Embryonic facial prominence (tissue), 1 donor: ENCODE measurements at regions not wholly inside any gene's neighbourhood (a gene's known extent, or its start where the extent isn't known, plus 50 kb on each side); places are given as distances from the start of the nearest gene placed in this dataset.
"Not testable (repeated sequence)": the region's sequence is repeated elsewhere in the genome, so short reads cannot be mapped to it uniquely, and the experiment has no call there.

Experiments
- DNase-seq: peaks from one replicate; pipeline ENCODE4 v3.0.0-alpha.2; 2016; ENCODE audit errors: extremely low spot score

DNA sequence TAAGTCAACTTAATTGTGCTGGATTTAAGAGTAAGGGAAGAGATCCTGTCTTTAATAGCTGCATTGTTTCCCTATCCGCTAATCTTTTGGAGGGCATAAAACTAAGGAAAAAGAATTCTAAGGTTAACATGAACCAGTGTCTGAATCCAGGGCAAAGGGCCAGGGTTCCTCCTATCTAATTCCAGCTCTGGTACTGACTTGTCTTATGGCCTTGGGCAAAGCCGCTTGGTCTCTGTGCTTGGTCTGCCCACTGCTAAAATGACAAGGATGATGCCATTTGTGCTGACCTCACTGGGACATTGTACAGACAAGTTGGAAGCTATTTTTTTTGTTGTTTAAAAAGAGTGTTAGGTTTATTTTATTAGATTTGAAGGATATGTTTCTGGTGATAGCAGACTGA, 334.7 kb upstream of the PIK3R1 start:
- DNase-seq: no peak

DNA sequence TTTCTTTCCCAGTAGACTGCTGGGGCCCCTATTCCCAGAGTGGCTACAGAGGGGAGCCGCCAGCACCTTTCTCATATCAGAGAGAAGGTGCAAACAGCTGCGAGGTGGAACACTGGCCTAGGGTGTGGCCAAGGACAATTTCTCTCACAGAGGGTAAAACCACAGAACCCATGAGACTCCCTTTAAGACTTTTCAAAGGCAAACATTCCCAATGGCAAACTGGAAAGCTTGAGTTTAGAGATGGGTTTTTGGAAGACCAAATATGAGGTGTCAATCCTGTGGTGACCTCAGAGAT, 335.1 kb upstream of the PIK3R1 start:
- DNase-seq: no peak

DNA sequence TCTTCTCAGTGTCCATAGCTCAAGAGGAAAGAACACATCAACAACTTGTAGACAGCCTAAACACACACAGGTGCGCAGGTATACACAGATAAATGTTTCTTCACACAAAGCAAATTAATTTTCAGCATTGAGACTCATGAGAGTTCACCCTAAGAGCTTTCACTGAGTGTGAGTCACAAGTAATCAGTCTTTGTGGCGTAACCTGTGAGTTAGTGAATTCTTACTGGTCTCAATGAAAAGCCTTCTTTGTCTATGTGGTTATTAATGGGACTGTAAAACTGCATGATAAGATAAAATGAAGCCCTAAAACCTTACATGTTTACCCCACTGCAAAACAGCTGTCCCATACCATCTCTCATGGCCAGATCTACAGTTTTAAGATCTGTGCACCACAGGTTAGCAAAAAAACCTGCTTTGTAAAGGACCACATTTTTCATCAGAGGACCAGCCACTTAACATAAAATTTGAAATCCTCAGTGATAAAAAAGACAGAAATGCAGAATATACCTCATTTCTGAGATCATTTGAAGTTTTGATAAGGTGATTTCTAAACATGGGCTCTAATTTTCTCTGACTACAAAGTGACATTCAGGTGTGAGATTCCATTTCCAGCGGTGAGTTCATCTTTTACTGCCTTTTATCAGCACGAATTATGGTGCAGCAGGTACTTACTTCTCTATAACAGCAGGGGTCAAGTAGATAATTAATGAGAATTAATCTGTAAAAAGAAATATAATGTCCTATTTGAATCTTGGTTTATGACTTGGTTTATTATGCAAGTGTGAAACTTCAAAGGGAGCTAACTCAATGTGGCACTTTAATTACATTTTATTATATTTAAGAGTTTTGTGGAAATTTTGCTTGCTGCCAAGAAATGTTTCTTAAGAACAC, 335.7 kb upstream of the PIK3R1 start:
- no peak for DNase-seq

DNA sequence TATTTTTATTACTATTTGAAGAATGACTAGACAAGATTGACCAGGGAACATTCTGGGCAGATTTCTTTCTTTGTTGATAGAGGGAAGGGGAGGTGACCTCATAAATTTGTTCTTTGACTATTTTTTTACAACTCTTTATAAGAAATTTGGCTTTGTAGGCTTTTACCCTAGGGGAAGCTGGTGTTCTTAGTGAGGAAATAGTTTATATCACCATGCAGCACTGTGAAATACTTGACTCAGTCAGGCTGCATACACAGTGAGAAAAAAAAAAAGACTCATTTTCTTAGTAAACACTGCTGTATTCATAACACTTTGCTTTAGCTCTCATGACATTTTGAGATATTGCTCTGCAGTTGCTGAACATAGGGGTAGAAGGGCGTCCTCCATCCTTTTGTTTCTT, 336.6 kb upstream of the PIK3R1 start:
- DNase-seq: no peak

DNA sequence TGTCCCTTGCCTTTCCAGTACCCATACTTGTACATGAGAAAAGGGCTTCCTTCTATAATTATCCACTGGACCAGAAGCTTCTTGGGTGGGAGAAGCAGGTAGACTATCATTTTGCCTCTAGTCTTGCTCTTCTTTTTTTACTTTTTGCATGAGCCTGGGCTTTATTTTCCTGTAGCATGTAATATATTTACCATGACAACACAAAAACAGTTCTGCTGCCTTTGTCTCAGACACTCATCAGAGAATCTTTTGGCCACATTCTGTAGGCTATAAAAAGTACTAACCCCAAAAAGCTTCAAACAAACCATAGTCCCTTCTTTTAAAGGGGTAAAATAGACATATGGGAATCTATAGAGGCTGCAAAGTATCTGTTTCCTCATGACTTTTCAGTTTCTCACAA, 339.2 kb upstream of the PIK3R1 start:
- no peak for DNase-seq

DNA sequence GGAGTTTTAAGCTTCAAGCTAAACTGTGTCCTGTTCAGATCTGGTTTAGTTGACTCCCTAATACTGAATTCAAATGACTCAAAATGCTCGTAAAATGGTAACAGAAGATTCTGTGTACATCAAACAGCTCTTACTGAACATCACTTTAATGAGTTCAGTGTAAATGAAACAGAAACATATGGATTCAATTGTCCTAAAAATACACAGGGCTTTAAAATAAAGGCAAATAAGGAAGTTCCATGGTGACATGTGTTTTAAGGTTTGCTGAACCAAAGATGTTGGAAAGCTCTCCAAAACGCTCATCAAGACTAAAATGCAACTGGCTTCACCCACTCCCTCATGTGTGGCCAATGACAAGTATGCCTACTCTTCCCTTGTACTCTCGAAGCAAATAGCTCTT, 340.0 kb upstream of the PIK3R1 start:
- DNase-seq: peak; percentile 49

DNA sequence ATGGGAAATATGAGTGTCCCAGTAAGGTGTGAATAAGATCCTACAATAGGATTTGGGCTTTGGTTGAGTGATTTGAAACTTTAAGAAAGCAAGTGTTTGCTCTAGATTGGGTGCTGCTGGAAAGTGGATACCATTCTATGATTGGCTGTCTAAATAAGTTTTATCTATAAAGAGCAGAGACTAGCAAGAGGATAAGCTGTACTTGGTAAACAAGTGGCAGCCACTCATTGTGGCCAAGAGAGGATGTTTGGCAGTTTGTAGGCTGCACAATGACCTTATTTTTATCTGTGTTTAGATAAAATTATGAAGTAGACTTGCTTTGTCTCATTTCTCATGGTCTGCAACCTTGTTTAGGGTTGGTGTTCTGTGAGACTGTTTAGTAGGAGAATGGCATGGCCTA, 341.6 kb upstream of the PIK3R1 start:
- DNase-seq: no peak

DNA sequence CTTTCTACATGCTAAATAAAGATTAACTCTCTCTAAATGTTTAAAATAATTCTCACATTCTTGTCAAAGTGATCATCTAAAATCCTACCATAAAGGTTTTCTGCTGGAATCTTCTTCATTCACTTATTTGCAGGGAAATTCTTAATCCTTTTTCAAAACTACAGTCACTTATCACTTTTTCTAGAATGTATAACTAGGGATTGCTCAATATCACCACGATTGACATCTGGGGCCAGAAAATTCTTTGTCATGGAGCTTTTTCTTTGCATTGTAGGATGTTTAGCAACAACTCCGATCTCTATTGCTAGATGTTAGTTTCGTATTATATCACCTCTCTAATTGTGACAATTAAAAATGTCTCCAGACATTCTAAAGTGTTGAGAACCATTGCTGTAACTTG, 344.9 kb upstream of the PIK3R1 start:
- no peak for DNase-seq

DNA sequence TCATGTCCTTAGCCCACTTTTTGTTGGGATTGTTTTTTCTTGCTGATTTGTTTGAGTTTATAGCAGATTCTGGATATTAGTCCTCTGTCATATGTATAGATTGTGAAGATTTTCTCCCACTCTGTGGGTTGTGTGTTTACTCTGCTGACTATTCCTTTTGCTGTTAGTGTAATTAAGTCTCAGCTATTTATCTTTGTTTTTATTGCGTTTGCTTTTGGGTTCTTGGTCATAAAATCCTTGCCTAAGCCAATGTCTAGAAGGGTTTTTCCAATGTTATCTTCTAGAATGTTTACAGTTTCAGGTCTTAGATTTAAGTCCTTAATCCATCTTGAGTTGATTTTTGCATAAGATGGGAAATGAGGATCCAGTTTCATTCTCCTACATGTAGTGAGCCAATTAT, 351.2 kb upstream of the PIK3R1 start:
- not testable (repeated sequence) for DNase-seq

DNA sequence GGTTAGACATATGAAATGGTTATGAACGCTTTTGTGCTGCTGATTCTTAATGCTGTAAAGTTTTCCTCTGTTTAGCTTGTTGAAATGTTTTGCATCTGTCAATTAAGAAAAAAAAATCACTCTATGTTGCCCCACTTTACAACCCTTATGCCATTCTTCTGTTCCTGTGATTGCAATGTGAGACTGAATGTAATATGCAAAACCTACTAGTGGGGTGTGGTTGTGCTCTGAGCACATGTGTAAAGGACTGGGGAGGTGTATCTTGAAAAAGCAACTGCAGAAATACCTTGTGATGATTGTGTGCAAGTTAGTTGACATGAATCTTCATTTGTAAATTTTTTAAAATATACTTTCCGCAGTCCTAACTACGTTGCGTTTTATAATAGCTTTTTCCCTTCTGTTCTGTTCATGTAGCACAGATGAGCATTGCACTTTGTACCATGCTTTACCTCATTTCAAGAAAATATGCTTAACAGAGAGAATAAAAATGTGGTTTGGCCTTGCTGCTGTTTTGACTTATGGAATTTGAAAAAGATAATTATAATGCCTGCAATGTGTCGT, 357.0 kb upstream of the PIK3R1 start:
- DNase-seq: no peak

DNA sequence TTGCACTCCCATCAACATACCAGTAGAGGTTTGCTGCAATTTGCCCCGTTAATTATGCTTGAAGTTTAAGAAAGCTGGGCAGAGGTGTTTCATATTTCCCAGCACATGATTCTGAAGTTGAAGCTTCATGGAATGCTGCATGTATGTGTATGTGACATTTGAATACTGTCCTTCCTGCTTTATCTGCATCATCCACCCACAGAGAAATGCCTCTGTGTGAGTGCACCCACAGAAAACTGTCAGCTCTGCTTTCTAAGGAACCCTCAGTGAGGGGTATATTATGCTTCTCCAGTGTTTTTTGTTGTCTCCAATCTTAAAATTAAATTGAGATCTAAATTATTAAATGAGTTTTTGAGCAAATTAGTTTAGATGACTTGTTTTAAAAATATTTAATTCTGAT, 358.1 kb upstream of the PIK3R1 start:
- DNase-seq: no peak

DNA sequence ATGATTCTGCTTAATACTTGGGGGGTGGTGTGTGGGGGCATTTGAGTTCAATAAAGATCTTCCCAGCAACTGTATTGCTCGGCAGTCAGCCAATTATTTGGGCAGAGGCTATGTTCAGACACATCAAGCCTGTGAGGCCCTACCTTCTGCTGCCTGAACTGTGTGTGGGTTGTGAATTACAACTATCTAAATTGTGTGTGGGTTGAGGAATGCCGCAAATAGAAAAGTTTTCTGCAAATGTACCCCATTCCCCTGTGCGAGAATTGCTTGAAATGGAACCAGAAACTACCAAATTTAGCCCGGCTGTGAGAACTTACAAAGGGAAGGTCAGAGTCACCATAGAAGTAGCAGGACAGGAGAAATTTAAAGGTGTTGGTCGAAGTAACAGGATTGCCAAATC, 360.0 kb upstream of the PIK3R1 start:
- no peak for DNase-seq

DNA sequence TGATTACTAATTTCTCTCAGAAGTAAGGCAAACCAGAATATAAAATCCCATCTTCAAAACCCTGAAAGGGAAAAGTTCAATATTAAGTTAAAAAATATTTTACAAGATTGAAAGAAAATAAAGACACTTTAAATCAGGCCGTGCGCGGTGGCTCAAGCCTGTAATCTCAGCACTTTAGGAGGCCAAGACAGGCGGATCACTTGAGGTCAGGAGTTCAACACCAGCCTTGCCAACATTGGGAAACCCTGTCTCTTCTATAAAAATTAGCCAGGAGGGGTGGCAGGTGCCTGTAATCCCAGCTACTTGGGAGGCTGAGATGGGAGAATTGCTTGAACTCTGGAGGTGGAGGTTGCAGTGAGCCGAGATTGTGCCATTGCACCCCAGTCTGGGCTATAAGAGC, 364.6 kb upstream of the PIK3R1 start:
- not testable (repeated sequence) for DNase-seq

DNA sequence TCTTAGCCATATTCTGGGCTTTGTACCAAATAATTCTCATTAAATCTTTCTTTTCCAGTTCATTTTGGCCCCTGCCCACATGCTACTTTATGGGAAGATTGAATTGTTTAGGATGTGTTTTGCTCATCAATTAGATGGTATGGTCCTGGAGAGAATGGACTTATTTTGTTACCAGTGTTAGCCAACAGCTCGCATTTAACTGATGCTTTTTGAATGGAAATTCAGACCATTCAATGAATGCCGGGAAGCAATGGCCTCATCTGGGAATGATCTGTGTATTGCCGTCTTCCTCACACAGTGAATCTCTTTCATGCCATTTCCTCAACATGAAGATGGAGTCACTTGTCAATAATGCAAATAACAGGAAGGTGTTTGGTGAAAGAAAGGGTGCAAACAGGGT, 370.6 kb upstream of the PIK3R1 start:
- no peak for DNase-seq

DNA sequence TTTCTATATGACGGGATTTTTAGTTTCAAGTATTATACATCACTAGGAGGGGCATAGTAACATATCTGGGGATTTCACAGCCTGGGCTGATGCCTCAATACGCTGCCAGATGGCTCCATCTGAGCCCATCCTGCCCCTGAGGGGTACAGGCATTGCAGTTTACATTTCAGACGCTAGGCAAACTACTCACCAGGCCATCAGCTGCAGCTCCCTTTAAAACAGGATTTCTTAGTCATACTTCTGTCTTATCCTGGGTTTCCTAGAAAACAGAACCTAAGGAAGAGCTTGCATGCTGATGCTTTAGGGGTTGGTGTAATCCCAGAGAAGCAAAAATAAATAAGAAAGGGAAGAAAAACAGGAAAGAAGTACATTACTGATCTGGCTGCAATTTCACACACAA, 372.8 kb upstream of the PIK3R1 start:
- DNase-seq: no peak

DNA sequence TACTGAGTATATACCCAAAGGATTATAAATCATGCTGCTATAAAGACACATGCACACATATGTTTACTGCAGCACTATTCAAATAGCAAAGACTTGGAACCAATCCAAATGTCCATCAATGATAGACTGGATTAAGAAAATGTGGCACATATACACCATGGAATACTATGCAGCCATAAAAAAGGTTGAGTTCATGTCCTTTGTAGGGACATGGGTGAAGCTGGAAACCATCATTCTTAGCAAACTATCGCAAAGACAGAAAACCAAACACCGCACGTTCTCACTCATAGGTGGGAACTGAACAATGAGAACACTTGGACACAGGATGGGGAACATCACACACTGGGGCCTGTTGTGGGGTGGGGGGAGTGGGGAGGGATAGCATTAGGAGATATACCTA, 378.3 kb upstream of the PIK3R1 start:
- not testable (repeated sequence) for DNase-seq

DNA sequence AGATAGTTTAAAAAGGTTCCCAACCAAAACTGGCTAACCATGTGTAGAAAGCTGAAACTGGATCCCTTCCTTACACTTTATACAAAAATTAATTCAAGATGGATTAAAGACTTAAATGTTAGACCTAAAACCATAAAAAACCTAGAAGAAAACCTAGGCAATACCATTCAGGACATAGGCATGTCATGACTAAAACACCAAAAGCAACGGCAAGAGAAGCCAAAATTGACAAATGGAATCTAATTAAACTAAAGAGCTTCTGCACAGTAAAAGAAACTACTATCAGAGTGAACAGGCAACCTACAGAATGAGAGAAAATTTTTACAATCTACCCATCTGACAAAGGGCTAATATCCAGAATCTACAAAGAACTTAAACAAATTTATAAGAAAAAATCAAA, 379.1 kb upstream of the PIK3R1 start:
- DNase-seq: not testable (repeated sequence)

DNA sequence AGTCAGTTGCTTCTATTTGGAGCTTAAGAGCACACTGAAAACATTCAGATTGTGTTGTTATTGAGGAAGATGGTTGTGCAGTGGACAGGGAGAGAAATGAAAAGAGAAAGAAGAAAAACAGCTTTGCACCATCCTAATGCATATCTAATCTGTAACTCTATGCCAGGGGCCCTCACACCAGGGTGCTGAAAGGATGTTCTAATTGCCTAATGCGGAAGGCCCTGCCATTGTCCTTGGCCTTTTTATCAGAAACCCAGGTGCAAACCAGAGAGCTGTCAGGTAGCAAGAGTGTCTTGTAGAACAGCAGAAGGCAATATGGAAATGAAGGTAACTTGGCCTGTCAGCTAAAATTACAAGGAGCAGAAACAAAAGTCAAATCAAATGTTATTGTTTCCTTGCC, 384.5 kb upstream of the PIK3R1 start:
- no peak for DNase-seq

DNA sequence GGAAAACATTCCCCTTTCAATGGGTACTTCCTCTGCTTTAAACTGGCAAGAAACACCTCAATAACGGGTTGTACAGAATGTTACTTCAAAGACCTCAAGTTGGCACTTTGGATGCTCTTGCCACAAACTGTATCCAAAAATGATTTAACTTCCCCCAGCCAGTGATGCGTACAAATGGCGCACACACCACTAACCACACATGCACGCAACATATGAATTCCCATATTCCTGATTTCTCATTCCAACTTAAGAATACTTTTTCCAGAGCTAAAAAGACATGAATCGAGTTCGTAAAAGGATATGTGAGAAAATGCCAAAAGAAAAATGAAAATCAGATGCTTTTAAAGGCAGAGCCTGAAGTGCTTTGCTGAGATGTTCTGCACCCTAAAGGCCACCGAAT, 388.0 kb upstream of the PIK3R1 start:
- peak; percentile 12 for DNase-seq

DNA sequence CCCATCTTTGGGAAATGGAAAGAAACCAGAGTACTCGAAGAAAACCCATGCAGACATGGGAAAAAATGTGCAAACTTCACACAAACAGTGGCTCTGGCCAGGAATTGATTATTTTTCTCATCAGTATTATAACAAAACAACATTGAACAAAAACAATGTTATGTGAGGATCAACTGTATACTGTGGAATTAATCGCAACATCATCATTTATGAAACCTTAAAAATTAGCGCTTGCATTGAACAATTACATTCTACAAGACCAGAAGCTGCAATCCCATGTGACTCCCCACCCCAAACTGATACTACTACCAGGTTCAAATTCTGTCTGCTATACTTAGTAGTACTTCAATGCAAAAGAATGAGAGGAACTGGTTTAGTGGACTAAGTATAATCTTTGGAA, 390.7 kb upstream of the PIK3R1 start:
- no peak for DNase-seq

DNA sequence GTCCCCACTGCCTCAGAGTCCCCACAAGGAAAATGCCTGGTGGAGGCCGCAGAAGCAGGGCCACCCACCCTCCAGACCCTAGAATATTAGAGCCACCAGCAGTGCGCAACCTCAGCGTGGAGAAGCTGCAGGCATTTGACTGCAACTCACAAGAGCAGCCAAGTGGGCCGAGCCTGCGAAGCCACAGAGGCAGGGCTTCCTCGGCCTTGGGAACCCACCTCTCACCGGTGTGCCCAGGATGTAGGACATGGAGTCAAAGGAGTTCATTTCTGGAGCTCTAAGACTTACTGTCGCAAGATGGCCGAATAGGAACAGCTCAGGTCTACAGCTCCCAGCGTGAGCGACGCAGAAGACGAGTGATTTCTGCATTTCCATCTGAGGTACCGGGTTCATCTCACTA, 397.9 kb upstream of the PIK3R1 start:
- DNase-seq: no peak

DNA sequence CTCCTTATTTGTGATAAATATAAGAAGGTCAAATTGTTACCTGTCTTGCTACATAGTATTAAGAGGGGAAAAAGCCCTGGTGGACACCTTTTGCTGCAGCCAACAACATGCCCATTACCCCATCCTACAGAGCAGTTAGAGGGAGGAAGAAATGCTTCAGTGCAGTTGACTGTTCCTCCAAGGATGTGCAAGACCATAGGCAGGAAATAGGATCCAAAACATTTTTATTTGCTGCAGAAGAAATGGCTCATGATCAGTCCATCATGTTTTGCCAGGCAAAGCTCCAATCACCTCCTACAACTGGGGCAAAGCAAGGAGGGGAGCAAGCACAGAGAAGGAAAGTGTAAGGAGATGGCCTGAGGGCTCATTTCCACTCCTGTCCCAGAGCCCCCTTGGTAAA, 399.1 kb upstream of the PIK3R1 start:
- no peak for DNase-seq

DNA sequence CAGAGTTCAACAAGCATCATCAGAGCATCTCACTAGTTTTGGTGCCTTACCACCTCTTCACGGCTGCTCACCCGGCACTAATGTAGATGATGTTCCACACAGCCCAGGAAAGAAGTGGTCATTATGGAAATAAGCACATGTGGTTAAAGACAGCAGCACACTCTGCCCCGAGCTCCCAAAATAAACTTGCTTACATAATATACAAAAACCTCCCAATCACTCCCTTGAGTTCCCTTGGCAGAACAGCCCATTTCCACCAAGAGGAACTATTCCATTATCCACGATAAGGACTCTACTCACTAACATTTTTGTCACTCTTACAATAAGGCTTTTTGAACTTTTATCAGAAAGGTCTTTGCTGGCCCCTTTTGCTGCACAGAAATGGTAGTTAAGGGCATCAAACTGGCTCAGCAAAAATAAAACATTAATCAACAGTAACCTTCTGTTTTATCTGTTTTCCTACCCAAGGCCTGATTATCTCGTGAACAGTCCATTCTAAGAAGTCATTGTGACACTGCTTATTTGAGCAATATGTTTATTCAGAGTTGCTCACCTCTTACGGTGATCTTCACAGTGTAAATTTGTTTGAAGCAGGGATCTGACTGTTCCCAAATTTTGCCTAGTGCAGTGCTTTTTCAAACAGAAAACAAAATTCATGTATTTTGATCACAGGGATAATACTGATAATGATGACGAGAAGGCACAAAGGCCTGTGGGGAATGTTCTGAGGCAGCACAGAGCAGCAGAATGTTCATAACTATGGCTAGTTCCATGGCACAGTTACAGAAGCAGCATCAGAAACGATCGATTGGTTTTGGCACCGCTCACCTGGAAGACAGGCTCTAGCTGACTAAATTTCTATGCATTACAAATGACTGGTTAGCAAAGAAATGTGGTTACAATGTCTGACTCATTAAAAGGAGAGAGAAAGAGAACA, 399.8 kb upstream of the PIK3R1 start:
- DNase-seq: no peak
